ENCODE measurements at regions not wholly inside any gene's neighbourhood (a gene's known extent, or its start where the extent isn't known, plus 50 kb on each side); places are given as distances from the start of the nearest gene placed in this dataset.

DNA sequence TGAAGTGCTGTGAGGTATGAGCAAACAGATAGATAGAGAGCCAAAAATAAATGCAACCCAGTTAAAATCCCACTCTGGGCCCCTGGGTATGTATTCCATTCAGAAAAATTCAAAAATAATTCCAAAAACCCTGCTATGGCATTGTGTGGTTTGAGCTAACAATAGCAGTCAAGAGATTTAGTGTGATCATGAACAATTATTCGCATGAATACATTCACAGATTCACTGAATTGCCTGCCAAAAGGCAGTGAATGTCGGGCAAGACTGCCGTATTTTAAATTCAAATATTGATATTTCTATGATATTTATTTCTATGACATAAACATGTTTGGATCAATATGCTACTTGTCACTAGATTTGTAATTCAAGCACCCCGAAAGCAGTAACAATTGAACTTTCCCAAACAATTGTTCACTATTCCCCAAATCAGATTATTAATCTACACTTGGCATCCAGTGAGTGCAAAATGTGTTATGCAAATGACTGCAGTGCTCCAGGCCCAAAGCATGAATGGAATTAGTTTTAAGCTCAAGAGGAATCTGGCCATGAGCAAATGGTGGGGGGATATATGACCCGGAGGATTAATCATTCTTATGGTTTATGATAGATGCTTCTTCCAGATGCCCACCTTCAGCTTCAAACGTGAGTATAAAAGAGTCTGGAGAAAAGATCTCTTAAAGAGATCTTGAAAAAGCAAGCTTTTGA lies 417.0 kb upstream of the MEIS2 start:
- TF ChIP-seq, protein P1, sequence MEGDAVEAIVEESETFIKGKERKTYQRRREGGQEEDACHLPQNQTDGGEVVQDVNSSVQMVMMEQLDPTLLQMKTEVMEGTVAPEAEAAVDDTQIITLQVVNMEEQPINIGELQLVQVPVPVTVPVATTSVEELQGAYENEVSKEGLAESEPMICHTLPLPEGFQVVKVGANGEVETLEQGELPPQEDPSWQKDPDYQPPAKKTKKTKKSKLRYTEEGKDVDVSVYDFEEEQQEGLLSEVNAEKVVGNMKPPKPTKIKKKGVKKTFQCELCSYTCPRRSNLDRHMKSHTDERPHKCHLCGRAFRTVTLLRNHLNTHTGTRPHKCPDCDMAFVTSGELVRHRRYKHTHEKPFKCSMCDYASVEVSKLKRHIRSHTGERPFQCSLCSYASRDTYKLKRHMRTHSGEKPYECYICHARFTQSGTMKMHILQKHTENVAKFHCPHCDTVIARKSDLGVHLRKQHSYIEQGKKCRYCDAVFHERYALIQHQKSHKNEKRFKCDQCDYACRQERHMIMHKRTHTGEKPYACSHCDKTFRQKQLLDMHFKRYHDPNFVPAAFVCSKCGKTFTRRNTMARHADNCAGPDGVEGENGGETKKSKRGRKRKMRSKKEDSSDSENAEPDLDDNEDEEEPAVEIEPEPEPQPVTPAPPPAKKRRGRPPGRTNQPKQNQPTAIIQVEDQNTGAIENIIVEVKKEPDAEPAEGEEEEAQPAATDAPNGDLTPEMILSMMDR (IDR thresholded peaks at IDR 0.05; ENCODE audit: insufficient read depth, low read length, missing control alignments): no peak
- ChIA-PET CTCF (no interaction called here), POLR2A (interaction anchor here (0.6 kb wide), 1 partner anchor 655 kb away, joined by 3 read pairs; no protein-coding TSS in a partner anchor)
- DNase-seq (ENCODE audit: low read depth, low spot score): no peak
- no peak overlapping the region for H3K4me3 ChIP-seq (ENCODE audit: low read depth, low read length)

DNA sequence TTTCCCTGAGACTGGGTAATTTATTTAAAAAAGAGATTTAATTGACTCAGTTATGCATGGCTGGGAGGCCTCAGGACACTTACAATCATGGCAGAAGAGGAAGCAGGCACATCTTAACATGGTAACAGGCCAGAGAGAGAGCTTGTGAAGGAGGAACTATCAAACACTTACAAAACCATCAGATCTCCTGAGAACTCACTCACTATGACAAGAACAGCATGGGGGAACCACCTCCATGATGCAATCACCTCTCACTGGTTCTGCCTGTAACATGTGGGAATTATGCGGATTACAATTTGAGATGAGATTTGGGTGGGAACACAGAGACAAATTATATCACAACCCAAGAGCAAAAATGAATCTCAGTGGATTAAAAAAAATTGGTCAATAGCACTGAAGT lies 416.0 kb upstream of the TMCO5A start:
- H3K4me3 ChIP-seq (ENCODE audit: low read depth, low read length): no peak overlapping the region
- TF ChIP-seq, protein P1 (IDR thresholded peaks at IDR 0.05; ENCODE audit: insufficient read depth, low read length, missing control alignments): no peak
- ChIA-PET CTCF (no interaction called here), POLR2A (no interaction called here)
- no peak for DNase-seq (ENCODE audit: low read depth, low spot score)

DNA sequence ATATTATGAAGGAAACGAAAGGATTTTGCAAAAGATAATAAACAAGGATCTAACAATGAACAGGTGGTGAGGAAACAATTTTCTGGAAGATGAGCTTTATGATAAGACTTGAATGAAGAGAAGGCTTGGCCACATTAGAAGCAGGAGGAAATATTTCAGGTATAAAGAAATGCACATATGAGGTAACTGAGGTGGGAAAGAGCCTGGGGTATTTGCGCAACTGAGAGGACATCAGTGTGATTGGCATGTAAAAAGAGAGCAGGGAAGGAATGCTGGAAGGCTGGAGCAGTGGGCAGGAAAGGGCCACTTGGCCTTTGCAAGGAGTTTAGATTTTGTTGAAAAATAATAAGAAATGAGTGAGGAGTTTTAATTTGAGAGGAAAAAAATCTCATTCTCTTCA lies 414.4 kb upstream of the TMCO5A start:
- H3K4me3 ChIP-seq (ENCODE audit: low read depth, low read length): no peak overlapping the region
- ChIA-PET CTCF (interaction anchor here (1.0 kb wide), 1 partner anchor 15 kb away, joined by 3 read pairs; no protein-coding TSS in a partner anchor), POLR2A (no interaction called here)
- no peak for DNase-seq (ENCODE audit: low read depth, low spot score)
- TF ChIP-seq, protein P1 (IDR thresholded peaks at IDR 0.05; ENCODE audit: insufficient read depth, low read length, missing control alignments): no peak

DNA sequence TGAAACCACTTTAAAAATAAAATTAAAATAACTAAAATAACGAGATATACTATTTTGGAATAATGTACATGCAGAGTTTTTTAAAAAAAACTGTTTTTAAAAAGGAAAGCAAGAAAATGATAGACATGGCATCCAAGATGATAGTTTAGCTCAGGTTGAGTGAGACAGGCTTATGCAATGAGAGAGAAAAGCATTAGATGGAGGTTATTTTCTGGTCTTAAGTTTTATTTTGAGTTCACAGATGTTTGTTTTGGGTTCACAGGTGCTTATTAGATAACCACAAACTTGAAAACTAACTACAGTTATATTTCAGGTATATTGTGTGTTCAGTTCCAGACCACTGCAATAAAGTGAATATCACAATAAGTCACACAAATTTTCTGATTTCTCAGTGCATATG lies 413.6 kb upstream of the TMCO5A start:
- TF ChIP-seq, protein P1 (IDR thresholded peaks at IDR 0.05; ENCODE audit: insufficient read depth, low read length, missing control alignments): no peak
- POLR2A ChIA-PET: no interaction called here
- H3K4me3 ChIP-seq (ENCODE audit: low read depth, low read length): no peak overlapping the region
- CTCF ChIA-PET: no interaction called here
- no peak for DNase-seq (ENCODE audit: low read depth, low spot score)

DNA sequence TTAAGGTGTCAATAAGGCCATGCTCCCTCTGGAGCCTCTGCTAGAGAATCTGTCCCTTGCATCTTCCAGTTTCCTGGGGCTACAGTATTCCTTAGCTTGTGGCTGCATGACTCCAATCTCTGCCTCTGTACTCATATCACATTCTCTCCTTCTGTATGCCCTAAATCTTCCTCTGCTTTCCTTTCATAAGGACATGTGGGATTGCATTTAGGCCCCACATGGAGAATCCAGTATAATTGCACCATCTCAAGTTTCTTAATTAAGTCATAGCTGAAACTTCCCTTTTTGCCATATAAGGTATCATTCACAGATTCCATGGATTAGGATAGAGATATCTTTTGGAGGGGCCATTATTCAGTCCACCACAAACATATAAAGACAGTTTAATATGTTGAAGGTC lies 409.8 kb upstream of the TMCO5A start:
- H3K4me3 ChIP-seq (ENCODE audit: low read depth, low read length): no peak overlapping the region
- DNase-seq (ENCODE audit: low read depth, low spot score): no peak
- ChIA-PET POLR2A (no interaction called here), CTCF (no interaction called here)
- TF ChIP-seq, protein P1 (IDR thresholded peaks at IDR 0.05; ENCODE audit: insufficient read depth, low read length, missing control alignments): no peak

DNA sequence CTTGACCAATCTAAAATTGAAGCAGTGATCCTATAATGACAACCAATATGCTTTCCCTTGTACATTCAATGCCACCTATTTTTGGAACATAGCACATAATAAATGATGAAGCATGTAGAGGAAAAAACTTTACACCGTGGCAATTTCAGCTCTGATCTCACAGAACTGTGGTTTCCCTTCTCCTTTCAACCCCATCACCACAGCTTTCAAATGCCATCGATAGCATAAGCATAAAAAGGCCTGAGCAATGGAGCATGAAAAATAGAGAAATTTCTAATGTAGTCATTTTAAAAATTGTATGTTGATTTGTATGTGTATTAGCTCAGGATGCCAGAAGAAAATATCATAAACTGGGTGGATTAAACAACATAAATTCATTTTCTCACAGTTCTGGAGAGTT lies 406.0 kb upstream of the TMCO5A start:
- TF ChIP-seq, protein P1 (IDR thresholded peaks at IDR 0.05; ENCODE audit: insufficient read depth, low read length, missing control alignments): no peak
- ChIA-PET POLR2A (no interaction called here), CTCF (no interaction called here)
- H3K4me3 ChIP-seq (ENCODE audit: low read depth, low read length): no peak overlapping the region
- DNase-seq (ENCODE audit: low read depth, low spot score): no peak

Data from AG04449 (cell line).